Gastroesophageal sphincter (tissue), 4 donors: ENCODE measurements at regions not wholly inside any gene's neighbourhood (a gene's known extent, or its start where the extent isn't known, plus 50 kb on each side); places are given as distances from the start of the nearest gene placed in this dataset.

Source experiments
- ATAC-seq: fragments of 150-250 bp; one replicate; pipeline ENCODE4 v1.9.1; 2016; ENCODE audit warnings: mild to moderate bottlenecking, moderate library complexity
- H3K27ac ChIP-seq, 4 donors: fragments of 200-600 bp; sonication (generic) in 3 of 4; 1 replicate in 3 of 4; 2 replicates in 1 of 4; pipeline ENCODE4 v1.5.1; 2016 to 2019
- H3K27me3 ChIP-seq: fragments of 200-600 bp; sonication (generic); one replicate; pipeline ENCODE4 v1.5.1; 2019
- H3K36me3 ChIP-seq, 2 donors: fragments of 200-600 bp; sonication (generic); one replicate each; pipeline ENCODE4 v1.5.1; 2019; ENCODE audit warnings: control low read depth in 1 of 2
- H3K4me1 ChIP-seq, 3 donors: fragments of 200-600 bp; sonication (generic); 1 replicate in 2 of 3; 2 replicates in 1 of 3; pipeline ENCODE4 v1.5.1; 2016 to 2019; ENCODE audit warnings: control low read depth in 2 of 3
- H3K4me3 ChIP-seq, 2 donors: fragments of 200-600 bp; sonication (generic); one replicate each; pipeline ENCODE4 v1.5.1; 2019; ENCODE audit warnings: mild to moderate bottlenecking in 1 of 2, moderate library complexity in 1 of 2
- H3K9me3 ChIP-seq, 3 donors: fragments of 200-600 bp; sonication (generic); one replicate each; pipeline ENCODE4 v1.5.1; 2017 to 2019; ENCODE audit warnings: control low read depth in 2 of 3
- EP300 ChIP-seq: sonication (generic); formaldehyde crosslinking; IDR thresholded peaks from one replicate; pipeline ENCODE4 v1.6.1; 2017; ENCODE audit warnings: antibody characterized with exemption, mild to moderate bottlenecking
- POLR2A ChIP-seq, 2 donors: fragments of 450-650 bp; IDR thresholded peaks; one replicate each; pipeline ENCODE4 v1.6.1; 2017; ENCODE audit warnings: antibody characterized with exemption in 2 of 2, mild to moderate bottlenecking in 2 of 2, moderate library complexity in 1 of 2
- POLR2AphosphoS5 ChIP-seq: sonication (generic); formaldehyde crosslinking; IDR thresholded peaks from one replicate; pipeline ENCODE4 v1.6.1; 2017; ENCODE audit warnings: antibody characterized with exemption
- WGBS, 2 donors: methylation state at CpG; one replicate each; pipeline ENCODE4 v1.1.5; 2018; ENCODE audit warnings: low coverage in 1 of 2; 5-methylcytosine and 5-hydroxymethylcytosine counted together
- TF ChIP-seq, protein P1 (sequence below), 4 experiments: fragments of 200-600 bp in 2 of 4; fragments of 450-650 bp in 2 of 4; sonication (generic) in 1 of 4; IDR thresholded peaks; one replicate each; pipeline ENCODE4 v1.5.1; 2017 to 2019; ENCODE audit warnings: antibody characterized with exemption in 4 of 4, mild to moderate bottlenecking in 2 of 4, moderate library complexity in 2 of 4

DNA sequence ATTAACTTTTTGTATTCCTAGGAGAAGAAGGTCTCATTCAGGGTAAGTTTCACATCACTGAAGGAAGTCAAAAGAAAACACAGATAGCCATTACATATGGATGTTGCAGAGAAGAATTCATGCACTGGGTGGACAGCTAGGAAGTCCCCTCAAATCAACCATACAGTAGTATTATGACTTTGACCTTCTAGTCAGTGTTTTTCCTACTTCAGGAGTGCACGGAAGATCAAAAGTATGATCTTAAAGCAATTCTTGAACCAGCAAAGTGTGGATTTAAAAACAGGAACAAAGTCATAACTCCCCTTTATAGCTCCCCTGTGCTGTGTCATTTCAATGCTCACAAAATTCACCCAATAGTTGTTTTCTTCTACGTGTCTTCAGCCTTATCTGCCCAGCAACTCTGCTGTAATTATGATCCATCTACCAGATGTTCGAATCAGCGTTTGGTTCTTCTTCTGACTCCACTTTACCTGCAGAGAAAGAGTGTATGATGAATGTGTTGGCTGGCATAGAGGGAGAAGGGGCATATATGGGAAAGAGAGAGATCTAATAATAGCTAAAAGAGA is 118.1 kb upstream of the MEIS2 start:
- no peaks in the 10 kb centered on the region for H3K27me3 ChIP-seq
- no peaks in the 10 kb centered on the region for H3K9me3 ChIP-seq
- no peaks in the 10 kb centered on the region for H3K36me3 ChIP-seq
- WGBS, 2 donors: 69 to 73% methylated on average over 4 of the region's 4 CpGs
- ATAC-seq: no peak
- H3K4me1 ChIP-seq: no peaks in the 10 kb centered on the region
- no peak overlapping the region for H3K27ac ChIP-seq
- no peak for TF ChIP-seq POLR2A (IDR thresholded peaks at IDR 0.05)
- H3K4me3 ChIP-seq: no peak overlapping the region

DNA sequence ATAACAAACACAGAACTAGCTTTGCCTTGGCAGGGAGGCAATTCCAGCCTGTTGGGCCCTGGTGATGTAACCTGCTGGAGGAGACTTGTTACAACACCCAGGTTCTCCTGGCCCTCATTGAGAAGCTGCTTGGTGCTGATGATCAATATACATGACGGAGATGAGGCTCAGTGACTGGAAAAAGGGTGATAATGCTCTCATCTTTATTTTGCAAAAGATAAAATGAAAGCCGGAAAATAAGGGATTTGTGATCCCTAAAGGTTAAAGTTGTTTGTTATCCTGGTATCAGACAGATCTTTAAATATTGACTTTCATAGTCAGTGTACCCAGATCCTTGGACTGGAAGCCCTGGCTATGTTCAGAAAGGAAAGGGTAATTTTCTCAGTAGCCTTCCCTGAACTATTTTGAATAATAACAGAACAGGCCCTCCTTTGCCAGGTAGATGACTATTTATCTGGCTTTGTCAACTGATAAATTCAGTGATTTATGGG is 118.9 kb upstream of the MEIS2 start:
- Histone ChIP-seq H3K36me3 (no peaks in the 10 kb centered on the region), H3K27ac (no peak overlapping the region), H3K9me3 (no peaks in the 10 kb centered on the region), H3K4me3 (no peak overlapping the region), H3K27me3 (no peaks in the 10 kb centered on the region), H3K4me1 (no peaks in the 10 kb centered on the region)
- no peak for ATAC-seq
- no peak for TF ChIP-seq POLR2AphosphoS5
- no peak for TF ChIP-seq POLR2A (IDR thresholded peaks at IDR 0.05)
- TF ChIP-seq, protein P1, sequence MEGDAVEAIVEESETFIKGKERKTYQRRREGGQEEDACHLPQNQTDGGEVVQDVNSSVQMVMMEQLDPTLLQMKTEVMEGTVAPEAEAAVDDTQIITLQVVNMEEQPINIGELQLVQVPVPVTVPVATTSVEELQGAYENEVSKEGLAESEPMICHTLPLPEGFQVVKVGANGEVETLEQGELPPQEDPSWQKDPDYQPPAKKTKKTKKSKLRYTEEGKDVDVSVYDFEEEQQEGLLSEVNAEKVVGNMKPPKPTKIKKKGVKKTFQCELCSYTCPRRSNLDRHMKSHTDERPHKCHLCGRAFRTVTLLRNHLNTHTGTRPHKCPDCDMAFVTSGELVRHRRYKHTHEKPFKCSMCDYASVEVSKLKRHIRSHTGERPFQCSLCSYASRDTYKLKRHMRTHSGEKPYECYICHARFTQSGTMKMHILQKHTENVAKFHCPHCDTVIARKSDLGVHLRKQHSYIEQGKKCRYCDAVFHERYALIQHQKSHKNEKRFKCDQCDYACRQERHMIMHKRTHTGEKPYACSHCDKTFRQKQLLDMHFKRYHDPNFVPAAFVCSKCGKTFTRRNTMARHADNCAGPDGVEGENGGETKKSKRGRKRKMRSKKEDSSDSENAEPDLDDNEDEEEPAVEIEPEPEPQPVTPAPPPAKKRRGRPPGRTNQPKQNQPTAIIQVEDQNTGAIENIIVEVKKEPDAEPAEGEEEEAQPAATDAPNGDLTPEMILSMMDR (IDR thresholded peaks at IDR 0.05): no peak
- no peak for TF ChIP-seq EP300
- 57 to 75% methylated on average over 1 of the region's 2 CpGs for WGBS, 2 donors

DNA sequence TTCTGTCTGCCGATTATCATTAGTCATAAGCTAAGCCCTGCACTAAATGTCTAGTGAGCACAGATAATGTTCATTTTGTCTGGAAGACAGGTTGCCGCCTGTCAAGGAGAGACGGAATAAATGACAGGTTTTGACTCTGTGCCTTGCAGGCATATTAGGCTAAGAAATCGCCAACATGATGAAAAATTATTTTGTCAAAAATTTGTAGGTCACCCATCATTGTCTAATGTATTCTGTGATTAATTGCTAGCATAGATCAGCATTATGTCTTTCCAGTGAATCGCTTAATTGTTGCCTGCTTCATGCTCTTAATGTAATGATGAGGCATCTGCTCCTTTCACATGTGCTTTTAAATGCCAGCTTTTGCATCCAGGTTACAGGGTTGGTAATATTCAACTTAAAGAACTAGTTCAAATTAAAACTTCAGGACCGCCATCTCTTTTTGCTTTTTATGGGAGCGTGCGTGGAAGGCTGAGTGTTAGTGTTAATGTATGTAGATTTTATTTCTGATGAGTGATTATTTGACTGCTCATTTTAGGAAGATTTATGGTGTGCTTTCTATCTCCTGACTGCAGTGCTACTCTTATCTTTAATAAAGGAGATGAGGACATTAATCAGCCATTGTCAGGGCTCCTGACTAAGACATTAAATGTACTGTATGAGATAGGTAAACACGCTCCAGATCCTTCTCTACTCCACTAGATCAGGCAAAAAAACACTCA is 120.8 kb upstream of the MEIS2 start:
- H3K27me3 ChIP-seq: no peaks in the 10 kb centered on the region
- no peaks in the 10 kb centered on the region for H3K9me3 ChIP-seq
- H3K27ac ChIP-seq: no peak overlapping the region
- 76 to 90% methylated on average over 9 of the region's 9 CpGs for WGBS, 2 donors
- ATAC-seq: no peak
- no peak for TF ChIP-seq EP300
- TF ChIP-seq, protein P1 (IDR thresholded peaks at IDR 0.05): no peak
- TF ChIP-seq POLR2AphosphoS5: no peak
- TF ChIP-seq POLR2A (IDR thresholded peaks at IDR 0.05): no peak
- no peak overlapping the region for H3K4me3 ChIP-seq
- H3K4me1 ChIP-seq: no peaks in the 10 kb centered on the region
- no peaks in the 10 kb centered on the region for H3K36me3 ChIP-seq

DNA sequence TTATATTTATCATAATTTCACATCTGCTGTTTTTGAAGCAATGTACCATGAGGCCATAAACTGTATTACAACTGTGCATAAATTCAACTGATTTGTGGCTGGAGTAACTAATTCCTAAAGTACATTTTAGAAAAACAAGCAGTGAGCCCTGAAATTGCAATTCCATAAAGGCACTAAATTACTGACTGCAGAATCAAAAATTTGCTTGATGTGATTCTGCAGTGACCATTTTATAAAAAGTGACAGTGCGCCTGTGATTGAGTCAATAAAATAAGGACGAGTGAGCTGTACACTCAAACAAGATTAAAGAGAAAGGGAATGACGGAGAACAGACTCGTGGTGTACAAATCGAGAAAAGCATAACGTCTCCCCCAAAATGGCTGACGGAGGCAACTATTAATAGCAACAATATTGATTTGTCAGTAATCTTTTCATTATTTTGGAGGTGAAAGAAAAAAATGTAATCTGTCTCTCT is 121.4 kb upstream of the MEIS2 start:
- Histone ChIP-seq H3K27me3 (no peaks in the 10 kb centered on the region), H3K9me3 (no peaks in the 10 kb centered on the region), H3K4me3 (no peak overlapping the region), H3K36me3 (no peaks in the 10 kb centered on the region), H3K4me1 (no peaks in the 10 kb centered on the region), H3K27ac (no peak overlapping the region)
- TF ChIP-seq EP300: no peak
- TF ChIP-seq, protein P1 (IDR thresholded peaks at IDR 0.05): no peak
- TF ChIP-seq POLR2AphosphoS5: no peak
- no peak for TF ChIP-seq POLR2A (IDR thresholded peaks at IDR 0.05)
- ATAC-seq: no peak
- WGBS, 2 donors: 74 to 82% methylated on average over 7 of the region's 7 CpGs

DNA sequence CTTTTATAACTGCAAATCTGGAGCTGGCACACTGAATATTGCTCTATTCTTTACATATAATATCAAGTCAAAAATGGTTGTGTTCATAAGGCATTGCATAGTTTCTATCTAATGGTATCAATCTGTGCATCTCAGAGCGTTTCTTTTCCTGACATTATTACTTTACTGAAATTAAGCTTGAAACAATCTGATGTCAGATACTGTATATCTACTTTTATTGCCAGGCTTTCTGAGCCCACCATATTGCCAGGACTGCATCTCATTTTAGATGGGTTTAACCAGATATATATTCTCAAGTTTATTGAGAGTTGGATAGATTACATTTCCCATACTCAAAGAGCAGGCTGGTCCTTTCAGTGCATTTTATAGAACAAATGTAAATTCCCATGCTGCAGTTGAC is 122.7 kb upstream of the MEIS2 start:
- Histone ChIP-seq H3K27me3 (no peaks in the 10 kb centered on the region), H3K36me3 (no peaks in the 10 kb centered on the region), H3K4me3 (no peak overlapping the region), H3K9me3 (no peaks in the 10 kb centered on the region), H3K4me1 (no peaks in the 10 kb centered on the region), H3K27ac (no peak overlapping the region)
- ATAC-seq: no peak
- TF ChIP-seq POLR2AphosphoS5: no peak
- TF ChIP-seq, protein P1 (IDR thresholded peaks at IDR 0.05): no peak
- WGBS, 2 donors: 78 to 85% methylated on average over 1 of the region's 1 CpG
